COR-L47 (cell line): ENCODE measurements at regions not wholly inside any gene's neighbourhood (a gene's known extent, or its start where the extent isn't known, plus 50 kb on each side); places are given as distances from the start of the nearest gene placed in this dataset.

Experiments
- DNase-seq: peaks from one replicate; lab custom pipeline; 2025; lab: John Stamatoyannopoulos, UW

DNA sequence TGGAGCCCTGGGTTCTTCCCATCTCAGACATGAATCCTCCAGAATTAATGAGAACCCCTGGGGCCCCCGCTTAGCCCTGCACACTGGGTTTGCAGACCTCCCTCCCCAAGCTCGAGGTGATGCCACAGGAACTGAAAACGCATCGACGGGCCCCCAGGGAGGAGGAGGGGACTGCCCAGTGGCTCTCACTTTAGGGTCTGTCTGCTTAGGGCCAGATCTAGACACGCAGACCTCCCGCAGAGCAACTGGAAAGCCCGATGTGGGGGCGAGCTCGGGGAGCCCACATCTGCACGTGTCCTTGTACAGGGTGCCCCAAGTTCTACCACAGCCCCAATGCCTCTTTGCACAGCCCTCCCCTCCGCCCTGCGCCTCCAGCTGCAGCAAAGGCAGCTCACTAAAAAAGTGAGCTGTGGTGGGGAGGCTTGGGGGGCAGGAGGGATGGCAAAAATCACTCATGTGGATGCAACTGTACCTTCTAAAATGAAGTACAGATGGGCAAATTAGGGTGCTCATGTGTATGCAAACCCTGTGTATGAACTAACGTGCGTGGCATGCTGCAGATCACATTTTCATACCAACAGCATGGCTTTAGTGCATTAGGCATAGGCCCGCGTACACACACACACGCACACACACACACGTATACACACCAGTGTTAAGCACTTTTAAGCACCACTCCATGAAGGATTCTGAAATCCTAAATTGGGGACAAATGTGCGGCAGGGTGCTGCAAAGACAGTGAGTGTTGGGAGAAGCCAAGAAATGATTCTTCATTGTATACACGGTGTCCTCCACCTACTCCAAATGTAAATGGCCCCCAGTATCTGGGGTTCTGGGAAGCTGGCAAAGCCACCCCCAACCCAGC, 99.9 kb upstream of the MAP1LC3B2 start:
- no peak for DNase-seq

DNA sequence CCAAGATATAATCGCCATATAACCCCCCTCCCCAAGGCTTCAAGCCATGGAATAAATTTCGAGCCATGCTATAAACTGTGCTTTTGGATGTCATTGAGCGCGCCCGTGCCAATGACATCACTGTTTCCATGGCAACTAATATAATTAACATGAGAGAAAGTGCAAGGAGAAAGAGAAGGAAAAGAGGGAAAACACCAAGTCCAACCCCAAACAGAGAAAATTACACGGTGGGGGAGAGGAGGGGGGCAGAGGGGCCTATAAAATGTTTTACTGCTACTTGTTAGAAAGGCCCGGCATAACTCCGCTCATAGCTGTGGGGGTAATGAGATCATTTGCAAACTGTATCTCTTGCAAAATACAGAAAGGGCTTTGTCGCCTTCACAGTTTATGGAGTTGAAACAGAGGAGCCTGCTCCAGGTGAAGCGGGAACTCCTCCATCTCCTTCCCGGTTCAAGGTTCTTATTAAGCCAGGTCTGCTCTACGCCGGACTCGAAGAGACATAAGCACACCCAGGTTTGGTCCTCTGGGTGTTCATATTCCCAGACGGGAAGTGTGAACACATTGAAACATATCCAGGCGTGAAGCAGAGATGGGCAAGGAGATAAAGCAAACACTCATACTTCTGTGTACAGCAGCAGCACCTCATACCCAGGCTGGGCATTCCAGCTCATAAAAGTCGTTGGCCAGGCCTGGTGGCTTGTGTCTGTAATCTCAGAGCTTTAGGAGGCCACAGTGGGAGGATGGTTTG, 99.1 kb upstream of the MAP1LC3B2 start:
- no peak for DNase-seq

DNA sequence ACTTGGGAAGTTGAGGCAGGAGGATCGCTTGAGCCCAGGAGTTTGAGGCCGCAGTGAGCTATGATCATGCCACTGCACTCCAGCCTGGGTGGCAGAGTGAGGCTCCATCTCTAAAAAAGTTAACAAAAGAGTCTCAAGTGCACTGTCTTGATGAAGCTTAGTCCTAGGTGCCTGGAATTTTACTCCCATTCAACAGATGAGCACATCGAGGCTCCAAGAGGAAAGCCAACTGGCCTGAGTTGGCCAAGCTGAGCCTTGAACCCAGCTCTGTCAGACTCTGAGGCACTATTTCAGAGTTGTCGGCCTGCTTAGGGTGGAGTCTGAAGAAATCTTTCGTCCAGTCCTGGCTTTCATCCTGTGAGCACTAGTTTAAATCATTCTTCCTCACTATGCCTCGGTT, 98.1 kb upstream of the MAP1LC3B2 start:
- DNase-seq, result no peak

GRCh38 chr12:116463366-116463765, 95.8 kb upstream of the MAP1LC3B2 start:
- DNase-seq, result no peak

DNA sequence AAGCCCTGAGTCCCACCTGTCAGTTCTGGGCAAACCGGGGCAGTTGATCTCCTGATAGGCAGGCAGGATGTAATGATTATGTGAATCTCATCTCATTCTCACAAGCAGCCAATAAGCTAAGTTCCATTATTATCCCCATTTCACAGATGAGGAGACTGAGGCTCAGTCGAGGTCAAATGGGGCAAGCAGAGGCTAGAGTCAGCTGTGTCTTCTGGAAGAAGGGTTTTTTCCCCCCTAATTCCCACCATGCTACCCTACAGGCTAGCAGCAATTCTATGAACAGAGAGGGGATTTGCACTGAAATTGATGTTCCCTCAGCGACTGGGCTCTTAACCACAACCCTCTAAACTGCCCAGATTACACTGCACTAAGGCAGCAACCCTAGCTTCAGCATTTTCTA, 93.8 kb upstream of the MAP1LC3B2 start:
- no peak for DNase-seq

- DNase-seq, result no peak
Observed at GRCh38 chr12:116465856-116466255, 93.3 kb upstream of the MAP1LC3B2 start.

- DNase-seq, result no peak
Observed at GRCh38 chr12:116466536-116466935, 92.6 kb upstream of the MAP1LC3B2 start.

DNA sequence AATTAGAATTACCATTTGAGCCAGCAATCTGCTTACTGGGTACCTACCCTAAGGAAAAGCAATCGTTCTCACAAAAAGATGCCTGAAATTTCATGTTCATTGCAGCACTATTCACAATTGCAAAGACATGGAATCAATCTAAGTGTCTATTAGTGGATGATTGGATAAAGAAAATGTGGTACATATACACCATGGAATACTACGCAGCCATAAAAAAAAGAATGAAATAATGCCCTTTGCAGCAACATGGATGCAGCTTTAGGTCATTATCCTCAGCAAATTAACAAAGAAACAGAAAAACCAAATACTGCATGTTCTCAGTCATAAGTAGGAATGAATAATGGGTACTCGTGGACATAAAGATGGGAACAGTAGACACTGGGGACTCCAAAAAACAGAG, 89.8 kb upstream of the MAP1LC3B2 start:
- no peak for DNase-seq

GRCh38 chr12:116471544-116471943, 87.6 kb upstream of the MAP1LC3B2 start:
- DNase-seq, result no peak

GRCh38 chr12:116472193-116472592, 87.0 kb upstream of the MAP1LC3B2 start:
- no peak for DNase-seq

- DNase-seq, result no peak
Observed at GRCh38 chr12:116473416-116473815, 85.8 kb upstream of the MAP1LC3B2 start.

GRCh38 chr12:116474331-116474730, 84.8 kb upstream of the MAP1LC3B2 start:
- no peak for DNase-seq

DNA sequence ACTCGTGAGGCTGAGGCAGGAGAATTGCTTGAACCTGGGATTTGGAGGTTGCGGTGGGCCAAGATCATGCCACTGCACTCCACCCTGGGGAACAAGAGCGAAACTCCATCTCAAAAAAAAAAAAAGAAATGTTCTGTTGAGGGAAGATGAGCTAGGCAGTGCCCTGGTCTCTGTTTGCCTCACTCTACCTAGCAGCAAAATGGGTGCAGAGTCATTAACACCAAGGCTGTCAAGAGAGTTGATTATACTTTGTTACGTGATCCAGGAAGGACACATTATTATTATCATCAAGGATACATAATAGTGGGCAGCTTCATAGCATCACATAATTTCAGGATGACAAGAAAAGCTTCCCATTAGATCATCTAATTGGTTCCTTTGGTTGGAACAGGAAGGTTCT, 84.3 kb upstream of the MAP1LC3B2 start:
- DNase-seq, result no peak

- DNase-seq, result no peak
Observed at GRCh38 chr12:116476227-116476822, 82.9 kb upstream of the MAP1LC3B2 start.

- DNase-seq, result no peak
Observed at GRCh38 chr12:116478243-116478773, 80.9 kb upstream of the MAP1LC3B2 start.

GRCh38 chr12:116480210-116480810, 78.9 kb upstream of the MAP1LC3B2 start:
- DNase-seq, result no peak

- DNase-seq, result no peak
Observed at GRCh38 chr12:116481726-116482125, 77.5 kb upstream of the MAP1LC3B2 start.

DNA sequence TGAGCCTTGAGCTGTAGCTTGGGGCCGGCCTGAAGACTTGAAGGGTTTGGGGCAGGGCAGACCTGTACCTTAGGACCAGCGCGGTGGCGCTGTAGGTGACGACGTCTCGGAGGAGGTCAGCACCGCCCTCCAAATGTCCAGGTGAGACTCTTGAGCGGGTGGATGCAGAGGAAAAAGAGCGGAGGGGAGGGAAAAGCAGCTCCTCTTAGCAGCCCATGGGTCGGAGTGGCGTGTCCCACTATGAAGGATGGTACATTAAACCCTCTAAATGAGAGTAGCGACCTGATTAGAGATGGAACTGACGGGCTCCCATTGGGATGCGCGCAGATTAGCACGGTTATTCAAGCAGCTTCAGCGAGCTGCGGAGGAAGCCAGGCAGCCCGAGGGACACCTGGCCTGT, 77.0 kb upstream of the MAP1LC3B2 start:
- DNase-seq, result no peak

GRCh38 chr12:116482859-116483258, 76.3 kb upstream of the MAP1LC3B2 start:
- no peak for DNase-seq

DNA sequence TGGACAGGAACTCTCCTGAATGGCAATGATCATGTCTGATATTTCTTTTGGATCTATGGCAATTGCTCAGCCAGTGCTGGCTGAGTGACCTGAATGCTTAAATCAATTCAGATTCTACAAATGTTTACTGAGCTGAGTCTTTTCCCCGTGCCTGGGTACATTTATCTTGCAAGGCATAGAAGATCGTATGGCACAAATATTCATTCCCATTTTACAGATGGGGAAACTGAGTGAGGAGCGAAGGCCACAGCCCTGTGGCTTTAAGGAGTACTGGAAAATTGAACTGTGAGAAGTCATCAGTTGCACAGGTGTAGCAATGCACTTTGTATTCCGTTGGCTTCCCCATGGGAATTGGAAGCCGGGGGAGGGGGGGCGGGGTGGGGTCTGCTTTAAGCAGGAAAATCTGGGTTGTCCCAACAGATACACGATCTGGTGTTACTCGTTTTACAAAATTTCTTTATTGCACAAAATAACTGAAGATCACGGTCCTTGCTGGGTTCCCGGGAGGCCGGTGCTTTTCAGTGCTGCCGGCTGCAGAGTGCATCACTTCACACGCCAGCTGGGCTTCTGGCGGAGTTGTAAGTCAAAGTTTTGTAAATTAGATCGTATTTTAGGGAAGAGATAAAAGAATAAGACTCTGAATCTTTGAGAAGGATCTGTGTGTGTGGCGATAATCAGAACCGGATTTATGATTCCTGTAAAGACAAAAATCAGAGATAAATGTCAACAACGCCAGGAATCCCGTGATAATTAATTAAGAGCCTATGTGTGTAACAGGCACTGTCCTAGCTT, 75.0 kb upstream of the MAP1LC3B2 start:
- no peak for DNase-seq

DNA sequence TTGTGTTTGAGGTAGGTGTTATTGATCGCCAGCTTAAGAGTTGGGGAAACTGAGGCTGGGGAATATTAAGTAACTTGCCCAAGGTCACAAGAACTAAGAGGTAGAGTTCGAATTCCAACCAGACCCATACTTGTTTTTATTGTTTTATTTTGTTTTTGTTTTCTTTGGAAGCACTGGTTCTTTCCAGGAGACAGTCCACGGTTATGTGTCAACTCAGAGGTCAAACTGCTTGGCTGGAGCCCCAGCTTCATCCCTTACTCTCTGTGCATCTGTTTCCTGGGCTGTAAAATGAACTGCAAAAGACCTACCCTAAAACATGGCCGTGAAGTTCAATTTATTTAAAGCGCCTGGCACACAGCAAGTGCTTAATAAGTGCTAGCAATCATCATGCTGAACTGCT, 74.4 kb upstream of the MAP1LC3B2 start:
- DNase-seq, result no peak
